HCT116 (cell line): ENCODE measurements at regions not wholly inside any gene's neighbourhood (a gene's known extent, or its start where the extent isn't known, plus 50 kb on each side); places are given as distances from the start of the nearest gene placed in this dataset.

Experiments
- ATAC-seq: fragments of 200-7000 bp; cut with Tn5 transposase; 2 replicates; pipeline ENCODE4 v1.9.1; 2020; ENCODE audit warnings: mild to moderate bottlenecking, moderate library complexity
- BruUV-seq: library from RNA; stranded (reverse); fragments of 400-500 nt; replicated peaks from 2 replicates; lab custom pipeline; 2021; lab: Mats Ljungman, UMichigan
- CTCF ChIA-PET: fragments of 300-600 bp; sonication (Branson Sonifier 250); formaldehyde crosslinking; loops from one replicate; lab custom pipeline; 2021; ENCODE audit warnings: antibody characterized with exemption; lab: Charles Lee
- POLR2A ChIA-PET: fragments of 300-600, 350-600 bp; sonication (Branson Sonifier 250); formaldehyde crosslinking; loops from one replicate; lab custom pipeline; 2021; ENCODE audit warnings: antibody characterized with exemption; lab: Charles Lee
- RAD21 ChIA-PET, 2 experiments: fragments of 300-600 bp; sonication (Branson Sonifier 250); formaldehyde crosslinking; loops; one replicate each; lab custom pipeline; 2023; ENCODE audit warnings: low total read pairs in 2 of 2; ENCODE audit not compliant: uncharacterized antibody in 2 of 2, unreplicated experiment in 2 of 2, low non-redundant PET in 1 of 2; lab: Charles Lee
- DNase-seq: peaks from one replicate; pipeline ENCODE4 v3.0.0-alpha.2; 2010; ENCODE audit warnings: low read depth, low spot score
- H2AFZ ChIP-seq: fragments of 200-600 bp; shearing (Covaris generic), sonication (generic); 2 replicates; pipeline ENCODE4 v1.6.1; 2017; ENCODE audit warnings: low read depth, mixed run types, mixed read lengths, antibody characterized with exemption, low read length; ENCODE audit not compliant: poor library complexity, severe bottlenecking
- H3K27ac ChIP-seq: 2 replicates; pipeline ENCODE4 v1.5.1; 2012; ENCODE audit warnings: low read depth, low read length
- H3K27me3 ChIP-seq: fragments of 200-600 bp; sonication (generic); 2 replicates; pipeline ENCODE4 v1.6.1; 2016; ENCODE audit warnings: mixed run types, low read length, mixed read lengths; ENCODE audit not compliant: insufficient read depth
- H3K36me3 ChIP-seq, 2 experiments: fragments of 200-500 bp in 1 of 2; fragments of 200-600 bp in 1 of 2; sonication (Bioruptor generic) in 1 of 2; sonication (generic) in 1 of 2; 2 replicates each; pipeline versions ENCODE4 v1.5.1 to v1.6.1; 2014 to 2016; ENCODE audit warnings: low read length in 2 of 2, inconsistent platforms in 1 of 2, mixed read lengths in 1 of 2, mixed run types in 1 of 2; ENCODE audit not compliant: insufficient read depth in 2 of 2, control insufficient read depth in 1 of 2
- H3K4me1 ChIP-seq, 2 experiments: fragments of 200-600 bp in 1 of 2; sonication (generic) in 1 of 2; 2 replicates each; pipeline versions ENCODE4 v1.5.1 to v1.6.1; 2012 to 2017; ENCODE audit warnings: low read length in 2 of 2, inconsistent platforms in 1 of 2, mild to moderate bottlenecking in 1 of 2, mixed read lengths in 1 of 2, mixed run types in 1 of 2, moderate library complexity in 1 of 2; ENCODE audit not compliant: insufficient read depth in 2 of 2, control insufficient read depth in 1 of 2
- H3K4me2 ChIP-seq: fragments of 200-600 bp; sonication (generic); 2 replicates; pipeline ENCODE4 v1.6.1; 2017; ENCODE audit warnings: mixed run types, low read length, mixed read lengths
- H3K4me3 ChIP-seq, 2 experiments: fragments of 200-600 bp in 1 of 2; sonication (generic) in 1 of 2; replicated peaks in 1 of 2; 2 replicates each; pipeline ENCODE4 v1.5.1; 2011 to 2016; ENCODE audit warnings: low read length in 2 of 2, control low read depth in 1 of 2, low read depth in 1 of 2, mild to moderate bottlenecking in 1 of 2, mixed read lengths in 1 of 2, mixed run types in 1 of 2
- H3K79me2 ChIP-seq: fragments of 200-600 bp; sonication (generic); 2 replicates; pipeline ENCODE4 v1.6.1; 2017; ENCODE audit warnings: mild to moderate bottlenecking, mixed run types, low read length, moderate library complexity, mixed read lengths; ENCODE audit not compliant: insufficient read depth
- H3K9ac ChIP-seq: fragments of 200-600 bp; sonication (generic); 2 replicates; pipeline ENCODE4 v1.6.1; 2016; ENCODE audit warnings: low read length, mixed read lengths
- H3K9me2 ChIP-seq: fragments of 200-600 bp; sonication (generic), shearing (Covaris generic); 2 replicates; pipeline ENCODE4 v1.6.1; 2017; ENCODE audit warnings: mixed run types, mild to moderate bottlenecking, moderate library complexity; ENCODE audit not compliant: insufficient read depth
- H3K9me3 ChIP-seq, 2 experiments: fragments of 200-500 bp in 1 of 2; fragments of 200-600 bp in 1 of 2; sonication (Bioruptor generic) in 1 of 2; sonication (generic) in 1 of 2; 2 replicates each; pipeline ENCODE4 v1.6.1; 2014 to 2017; ENCODE audit warnings: low read length in 2 of 2, mixed read lengths in 2 of 2, inconsistent platforms in 1 of 2, low read depth in 1 of 2, mild to moderate bottlenecking in 1 of 2, mixed run types in 1 of 2, moderate library complexity in 1 of 2; ENCODE audit not compliant: control insufficient read depth in 1 of 2, insufficient read depth in 1 of 2
- H4K20me1 ChIP-seq: fragments of 200-600 bp; sonication (generic), shearing (Covaris generic); 2 replicates; pipeline ENCODE4 v1.6.1; 2017; ENCODE audit warnings: mixed run types, mild to moderate bottlenecking, moderate library complexity; ENCODE audit not compliant: insufficient read depth
- ATF3 ChIP-seq: IDR thresholded peaks from 2 replicates; pipeline ENCODE4 v1.6.1; 2012
- CEBPB ChIP-seq: IDR thresholded peaks from 2 replicates; pipeline ENCODE4 v1.6.1; 2012; ENCODE audit warnings: low read depth
- EZH2phosphoT487 ChIP-seq: fragments of 200-600 bp; IDR thresholded peaks from 2 replicates; pipeline ENCODE4 v1.6.1; 2018; ENCODE audit warnings: antibody characterized with exemption, borderline replicate concordance
- FOSL1 ChIP-seq: IDR thresholded peaks from 2 replicates; pipeline ENCODE4 v1.6.1; 2012; ENCODE audit warnings: low read depth
- JUND ChIP-seq: IDR thresholded peaks from 2 replicates; pipeline ENCODE4 v1.6.1; 2012
- POLR2A ChIP-seq: IDR thresholded peaks from 2 replicates; pipeline ENCODE4 v1.7.0; 2011; ENCODE audit warnings: borderline replicate concordance; ENCODE audit not compliant: insufficient read depth, insufficient read length; ENCODE audit errors: extremely low read depth
- SP1 ChIP-seq: IDR thresholded peaks from 2 replicates; pipeline ENCODE4 v1.6.1; 2012; ENCODE audit warnings: low read depth
- SRF ChIP-seq: IDR thresholded peaks from 2 replicates; pipeline ENCODE4 v1.6.1; 2012; ENCODE audit warnings: low read depth
- TCF7L2 ChIP-seq: IDR thresholded peaks from 2 replicates; pipeline ENCODE4 v1.7.0; 2011; ENCODE audit warnings: borderline replicate concordance, inconsistent platforms; ENCODE audit not compliant: insufficient read depth, insufficient read length; ENCODE audit errors: extremely low read depth
- YY1 ChIP-seq: IDR thresholded peaks from 2 replicates; pipeline ENCODE4 v1.6.1; 2011; ENCODE audit warnings: low read length, low read depth, moderate library complexity, mild to moderate bottlenecking; ENCODE audit not compliant: insufficient replicate concordance; ENCODE audit errors: extremely low read depth
- intact Hi-C: fragments of 100-400 bp; cut with micrococcal nuclease; formaldehyde crosslinking; loops from 2 replicates; pipeline ENCODE4 v1.10.0; 2022
- TF ChIP-seq, protein P1 (sequence below): IDR thresholded peaks from 2 replicates; pipeline ENCODE4 v1.6.1; 2012; ENCODE audit warnings: low read depth

GRCh38 chr1:11406845-11407244 is 72.1 kb upstream of the DISP3 start (continued):
- TF ChIP-seq, protein P1, sequence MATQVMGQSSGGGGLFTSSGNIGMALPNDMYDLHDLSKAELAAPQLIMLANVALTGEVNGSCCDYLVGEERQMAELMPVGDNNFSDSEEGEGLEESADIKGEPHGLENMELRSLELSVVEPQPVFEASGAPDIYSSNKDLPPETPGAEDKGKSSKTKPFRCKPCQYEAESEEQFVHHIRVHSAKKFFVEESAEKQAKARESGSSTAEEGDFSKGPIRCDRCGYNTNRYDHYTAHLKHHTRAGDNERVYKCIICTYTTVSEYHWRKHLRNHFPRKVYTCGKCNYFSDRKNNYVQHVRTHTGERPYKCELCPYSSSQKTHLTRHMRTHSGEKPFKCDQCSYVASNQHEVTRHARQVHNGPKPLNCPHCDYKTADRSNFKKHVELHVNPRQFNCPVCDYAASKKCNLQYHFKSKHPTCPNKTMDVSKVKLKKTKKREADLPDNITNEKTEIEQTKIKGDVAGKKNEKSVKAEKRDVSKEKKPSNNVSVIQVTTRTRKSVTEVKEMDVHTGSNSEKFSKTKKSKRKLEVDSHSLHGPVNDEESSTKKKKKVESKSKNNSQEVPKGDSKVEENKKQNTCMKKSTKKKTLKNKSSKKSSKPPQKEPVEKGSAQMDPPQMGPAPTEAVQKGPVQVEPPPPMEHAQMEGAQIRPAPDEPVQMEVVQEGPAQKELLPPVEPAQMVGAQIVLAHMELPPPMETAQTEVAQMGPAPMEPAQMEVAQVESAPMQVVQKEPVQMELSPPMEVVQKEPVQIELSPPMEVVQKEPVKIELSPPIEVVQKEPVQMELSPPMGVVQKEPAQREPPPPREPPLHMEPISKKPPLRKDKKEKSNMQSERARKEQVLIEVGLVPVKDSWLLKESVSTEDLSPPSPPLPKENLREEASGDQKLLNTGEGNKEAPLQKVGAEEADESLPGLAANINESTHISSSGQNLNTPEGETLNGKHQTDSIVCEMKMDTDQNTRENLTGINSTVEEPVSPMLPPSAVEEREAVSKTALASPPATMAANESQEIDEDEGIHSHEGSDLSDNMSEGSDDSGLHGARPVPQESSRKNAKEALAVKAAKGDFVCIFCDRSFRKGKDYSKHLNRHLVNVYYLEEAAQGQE: no peak
- TF ChIP-seq POLR2A (no peak), FOSL1 (no peak), TCF7L2 (no peak), YY1 (no peak), EZH2phosphoT487 (no peak), CEBPB (no peak), SP1 (no peak), JUND (no peak)

DNA sequence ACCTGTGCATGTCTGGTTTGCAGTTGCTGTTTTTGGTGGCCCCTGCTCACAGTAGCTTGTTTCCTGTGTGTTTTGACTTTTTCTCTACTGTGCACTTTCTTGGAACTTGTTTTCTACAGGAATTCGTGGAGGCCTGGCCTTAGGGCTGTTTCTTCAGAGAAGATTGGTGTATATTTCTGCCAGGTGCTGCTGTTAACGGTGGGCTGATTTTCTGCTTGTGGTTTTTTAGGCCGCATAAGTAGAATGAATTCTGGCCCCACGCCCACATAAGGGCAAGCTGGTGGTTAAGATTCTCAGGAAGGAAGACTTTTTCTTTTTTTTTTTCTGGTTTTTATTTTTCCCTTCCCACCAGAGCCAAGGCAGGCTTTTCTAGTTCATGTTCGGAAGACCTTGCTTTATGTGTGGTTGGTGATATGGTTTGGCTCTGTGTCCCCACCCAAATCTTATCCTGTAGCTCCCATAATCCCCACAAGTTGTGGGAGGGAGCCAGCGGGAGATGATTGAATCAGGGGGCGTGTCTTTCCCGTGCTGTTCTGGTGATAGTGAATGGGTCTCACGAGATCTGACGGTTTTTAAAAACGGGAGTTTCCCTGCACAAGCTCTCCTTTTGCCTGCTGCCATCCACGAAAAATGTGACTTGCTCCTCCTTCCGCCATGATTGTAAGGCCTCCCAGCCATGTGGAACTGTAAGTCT is 71.5 kb upstream of the DISP3 start:
- Histone ChIP-seq H4K20me1 (no peaks in the 10 kb centered on the region), H2AFZ (no peak overlapping the region), H3K9ac (no peak overlapping the region), H3K27me3 (peaks cover 3% of the 10 kb centered on the region; the same call in 1 of the 2 replicates), H3K4me2 (no peak overlapping the region), H3K9me3 (no peaks in the 10 kb centered on the region; a peak in 1 of 4 replicates), H3K79me2 (no peaks in the 10 kb centered on the region), H3K9me2 (no peaks in the 10 kb centered on the region), H3K36me3 (no peaks in the 10 kb centered on the region), H3K4me3 (no peak overlapping the region), H3K27ac (no peak overlapping the region), H3K4me1 (no peaks in the 10 kb centered on the region)
- ATAC-seq (no peak), DNase-seq (no peak)
- TF ChIP-seq CEBPB: no peak
- TF ChIP-seq, protein P1: no peak
- no peak for TF ChIP-seq SRF
- TF ChIP-seq ATF3: no peak
- no peak for TF ChIP-seq SP1
- POLR2A ChIA-PET: no interaction called here
- RAD21 ChIA-PET: no interaction called here
- CTCF ChIA-PET: interaction anchor here (1.2 kb wide), 1 partner anchor 18 kb away, joined by 3 read pairs; no protein-coding TSS in a partner anchor
- intact Hi-C loops: no loop called here
- no TSS peak for BruUV-seq
